GM12878 (cell line): ENCODE measurements at regions not wholly inside any gene's neighbourhood (a gene's known extent, or its start where the extent isn't known, plus 50 kb on each side); places are given as distances from the start of the nearest gene placed in this dataset.
A peak's percentile ranks its signal among the peaks of the same experiment; 100 is the strongest.

Experiments
- E2F8 ChIP-seq: fragments of 450-650 bp; IDR thresholded peaks from 2 replicates; pipeline ENCODE4 v1.6.1; 2018; ENCODE audit warnings: mild to moderate bottlenecking, low read depth, moderate library complexity; ENCODE audit not compliant: partially characterized antibody
- ESRRA ChIP-seq: IDR thresholded peaks from 2 replicates; pipeline ENCODE4 v1.6.1; 2012; ENCODE audit warnings: mild to moderate bottlenecking, low read length, improper control_type of control experiment
- FOXM1 ChIP-seq: IDR thresholded peaks from 2 replicates; pipeline ENCODE4 v1.6.1; 2012; ENCODE audit warnings: low read depth, mild to moderate bottlenecking, inconsistent platforms, low read length, moderate library complexity
- IRF5 ChIP-seq: fragments of 450-650 bp; IDR thresholded peaks from 2 replicates; pipeline ENCODE4 v1.6.1; 2017; ENCODE audit warnings: borderline replicate concordance
- MTA3 ChIP-seq: IDR thresholded peaks from 2 replicates; pipeline ENCODE4 v1.6.1; 2012; ENCODE audit warnings: low read length, inconsistent platforms, borderline replicate concordance
- MYB ChIP-seq: fragments of 150-350 bp; IDR thresholded peaks from 2 replicates; pipeline ENCODE4 v1.6.1; 2014; ENCODE audit warnings: mild to moderate bottlenecking, low read depth, low read length, borderline replicate concordance
- NRF1 ChIP-seq: conservative IDR thresholded peaks from 2 replicates; pipeline ENCODE4 v1.6.1; 2011; ENCODE audit warnings: mild to moderate bottlenecking, low read depth, low read length, improper control_type of control experiment
- PBX3 ChIP-seq: IDR thresholded peaks from 2 replicates; pipeline ENCODE4 v1.6.1; 2011; ENCODE audit warnings: mild to moderate bottlenecking, low read depth, low read length, moderate library complexity; ENCODE audit not compliant: insufficient replicate concordance
- PML ChIP-seq: IDR thresholded peaks from 2 replicates; pipeline ENCODE4 v1.6.1; 2012; ENCODE audit warnings: low read length, inconsistent platforms
- RAD21 ChIP-seq: IDR thresholded peaks from 2 replicates; pipeline ENCODE4 v1.6.1; 2011; ENCODE audit warnings: mild to moderate bottlenecking, low read depth, low read length, moderate library complexity; ENCODE audit not compliant: insufficient read depth
- SP1 ChIP-seq: IDR thresholded peaks from one replicate; pipeline ENCODE4 v1.6.1; 2011; ENCODE audit warnings: low read depth, low read length
- STAT3 ChIP-seq: IDR thresholded peaks from 2 replicates; pipeline ENCODE4 v1.6.1; 2011; ENCODE audit warnings: low read depth, low read length, improper control_type of control experiment
- SUPT20H ChIP-seq: IDR thresholded peaks from 2 replicates; pipeline ENCODE4 v1.6.1; 2011; ENCODE audit warnings: low read depth, mild to moderate bottlenecking, low read length, moderate library complexity, borderline replicate concordance; ENCODE audit not compliant: control insufficient read depth
- TCF3 ChIP-seq: IDR thresholded peaks from 2 replicates; pipeline ENCODE4 v1.6.1; 2012; ENCODE audit warnings: low read depth, mild to moderate bottlenecking, low read length, borderline replicate concordance; ENCODE audit not compliant: insufficient read depth
- ZNF592 ChIP-seq: fragments of 450-650 bp; IDR thresholded peaks from 2 replicates; pipeline ENCODE4 v1.6.1; 2017; ENCODE audit warnings: mild to moderate bottlenecking, moderate library complexity

- TF ChIP-seq FOXM1 (no peak), PML (no peak), TCF3 (no peak), IRF5 (no peak), PBX3 (peak; percentile 54), RAD21 (no peak), ZNF592 (no peak), MTA3 (no peak), SUPT20H (no peak), SP1 (no peak), MYB (no peak), ESRRA (no peak), STAT3 (no peak), NRF1 (no peak), E2F8 (no peak)
Measured at GRCh38 chr2:64311948-64312621, 141.9 kb upstream of the LGALSL start (continued).
